Colon (tissue), 2 donors: ENCODE measurements at regions not wholly inside any gene's neighbourhood (a gene's known extent, or its start where the extent isn't known, plus 50 kb on each side); places are given as distances from the start of the nearest gene placed in this dataset.

ENCODE experiments used
- FAIRE-seq: peaks from 2 replicates; lab custom pipeline; 2012; peaks lifted over from hg19 to GRCh38; lab: Jason Lieb, UNC
- donor health status: control.
- donor health status: control.

DNA sequence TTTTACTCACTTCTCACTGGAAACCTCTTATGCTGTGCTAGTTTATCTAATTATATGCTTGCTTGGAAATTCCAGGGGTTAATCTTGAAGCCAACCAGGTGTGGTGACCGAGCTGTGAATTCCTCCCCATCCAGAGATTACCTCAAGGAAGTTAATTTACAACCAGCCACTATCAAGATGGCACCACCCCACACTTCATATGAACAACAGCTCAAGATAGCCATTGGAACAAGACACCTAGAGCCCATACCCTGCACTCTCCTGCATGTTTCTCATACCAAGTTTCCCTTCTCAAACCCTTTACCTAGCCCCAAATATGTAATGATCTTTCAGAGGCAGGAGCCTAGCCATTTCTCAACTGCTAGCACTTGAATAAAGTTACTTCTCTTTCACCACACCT, 2156.9 kb upstream of the C9orf72 start:
- no peak for FAIRE-seq

DNA sequence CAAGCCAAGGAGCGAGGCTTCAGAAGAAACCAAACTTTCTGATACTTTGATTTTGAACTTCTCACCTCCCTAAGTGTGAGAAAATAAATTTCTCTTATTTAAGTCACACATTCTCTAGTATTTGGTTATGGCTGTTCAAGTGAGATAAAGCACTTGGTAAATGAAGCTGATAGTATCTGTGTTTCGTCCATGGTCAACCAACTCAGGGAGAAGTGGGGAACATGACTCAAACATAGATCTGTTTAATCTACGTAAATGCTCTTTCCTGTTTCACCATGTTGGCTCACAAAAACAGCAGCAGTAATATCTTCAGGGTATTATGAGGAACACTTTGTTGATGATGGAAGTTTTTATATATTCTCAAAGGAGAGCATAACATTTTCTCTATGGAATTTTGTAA, 2167.2 kb upstream of the C9orf72 start:
- FAIRE-seq = no peak

DNA sequence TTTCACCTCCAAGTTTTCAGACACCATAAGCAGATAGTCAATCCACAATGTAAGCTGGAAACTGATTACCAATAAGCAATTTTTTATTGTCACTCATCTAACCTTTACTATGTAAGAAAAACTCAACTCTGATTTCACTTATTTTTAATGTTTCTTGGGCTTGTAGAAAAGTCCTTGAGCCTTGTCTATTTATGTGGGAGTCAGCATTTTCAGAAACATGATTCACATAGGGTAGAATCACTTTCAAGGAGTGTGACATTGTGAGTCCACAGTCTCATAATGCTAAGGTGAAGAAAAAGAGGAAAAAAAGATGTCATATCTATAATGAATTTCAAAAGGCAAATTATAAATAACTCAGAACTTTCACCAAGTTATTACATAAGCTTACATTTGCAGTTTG, 2167.9 kb upstream of the C9orf72 start:
- FAIRE-seq = no peak

DNA sequence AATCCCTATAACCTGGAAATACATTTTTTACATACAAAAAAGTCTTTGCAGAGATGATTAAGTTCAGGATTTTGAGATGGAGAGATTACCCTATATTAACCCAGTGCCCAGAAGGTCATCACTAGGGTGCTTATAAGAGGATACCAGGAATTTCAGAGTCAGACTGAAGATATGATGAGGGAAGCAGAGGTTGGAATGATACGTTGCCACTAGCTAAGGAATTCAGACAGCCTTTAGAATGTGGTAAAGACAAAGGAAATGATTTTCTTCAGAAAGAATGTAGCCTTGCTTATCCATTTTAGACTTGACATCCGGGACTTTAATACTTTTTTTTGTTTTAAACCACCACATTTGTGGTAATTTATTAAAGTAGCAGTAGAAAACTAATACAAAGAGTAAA, 2176.8 kb upstream of the C9orf72 start:
- no peak for FAIRE-seq

DNA sequence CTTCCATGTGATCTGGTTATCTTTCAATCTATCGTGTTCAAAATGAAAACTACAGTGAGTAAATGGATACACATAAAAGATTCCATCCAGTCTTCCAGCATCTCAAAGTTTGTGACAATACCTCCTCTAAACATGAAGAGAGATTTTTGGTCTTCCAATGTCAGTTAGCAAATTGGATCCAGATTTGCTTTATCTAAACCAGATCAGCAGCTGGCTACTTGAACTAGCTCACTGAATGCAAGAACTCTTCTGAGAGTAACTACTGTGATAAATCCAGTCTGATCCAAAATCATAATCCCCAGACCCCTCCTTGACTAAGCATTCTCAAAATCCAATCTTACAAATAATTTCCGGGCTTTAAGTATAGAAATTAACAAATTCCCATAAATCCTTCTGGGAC, 2177.9 kb upstream of the C9orf72 start:
- no peak for FAIRE-seq

DNA sequence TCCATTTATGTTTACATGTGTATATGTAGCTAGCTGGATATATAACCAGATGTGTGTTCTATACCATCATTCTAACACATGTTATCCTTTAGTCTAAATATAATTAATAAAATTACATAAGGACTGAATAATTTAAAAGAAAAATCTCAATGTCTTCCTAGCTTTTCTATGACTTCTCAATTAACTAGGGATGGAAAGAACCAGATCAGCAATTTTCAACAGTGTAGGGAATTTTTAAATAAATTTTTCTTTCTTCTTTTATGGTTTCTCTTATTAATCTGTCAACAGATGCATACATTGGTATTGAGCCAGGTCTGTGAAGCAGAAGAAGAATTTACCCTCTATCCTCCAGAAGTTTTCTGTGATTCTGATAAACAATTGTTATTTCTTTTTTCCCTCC, 2180.4 kb upstream of the C9orf72 start:
- FAIRE-seq = no peak

DNA sequence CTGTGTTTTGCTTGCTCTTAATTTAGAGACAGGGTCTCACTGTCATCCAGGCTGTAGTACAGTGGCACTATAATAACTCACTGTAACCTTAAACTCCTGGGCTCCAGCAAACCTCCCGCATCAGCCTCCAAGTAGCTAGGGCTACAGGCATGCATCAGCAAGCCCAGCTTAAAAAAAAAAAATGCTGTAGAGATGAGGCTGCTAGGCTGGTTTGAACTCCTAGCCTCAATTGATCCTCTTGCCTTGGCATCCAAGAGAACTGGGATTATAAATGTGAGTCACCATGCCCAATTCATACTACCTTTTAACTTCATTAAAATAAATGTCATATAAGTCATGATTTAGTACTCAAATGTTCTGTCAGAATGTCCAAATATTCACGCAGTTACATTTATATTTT, 2195.7 kb upstream of the C9orf72 start:
- FAIRE-seq = no peak

DNA sequence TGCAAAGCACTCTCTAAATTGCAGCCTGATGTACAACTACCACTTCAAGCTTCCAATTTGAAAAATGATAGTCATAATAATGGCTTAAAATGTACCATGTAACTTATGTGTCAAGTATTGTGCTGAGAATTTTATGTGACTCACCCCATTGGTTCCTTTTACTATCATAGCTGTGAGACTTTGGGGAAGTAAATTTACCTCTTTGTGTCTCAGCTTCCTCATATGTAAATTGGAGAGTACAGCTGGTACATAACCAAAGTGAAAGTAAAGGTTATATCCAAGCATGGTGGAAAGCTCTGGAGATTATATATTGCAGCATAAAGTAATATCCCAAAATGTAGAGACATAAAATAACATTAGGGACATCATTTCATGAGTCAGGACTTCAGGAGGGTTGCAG, 2200.4 kb upstream of the C9orf72 start:
- FAIRE-seq = no peak

DNA sequence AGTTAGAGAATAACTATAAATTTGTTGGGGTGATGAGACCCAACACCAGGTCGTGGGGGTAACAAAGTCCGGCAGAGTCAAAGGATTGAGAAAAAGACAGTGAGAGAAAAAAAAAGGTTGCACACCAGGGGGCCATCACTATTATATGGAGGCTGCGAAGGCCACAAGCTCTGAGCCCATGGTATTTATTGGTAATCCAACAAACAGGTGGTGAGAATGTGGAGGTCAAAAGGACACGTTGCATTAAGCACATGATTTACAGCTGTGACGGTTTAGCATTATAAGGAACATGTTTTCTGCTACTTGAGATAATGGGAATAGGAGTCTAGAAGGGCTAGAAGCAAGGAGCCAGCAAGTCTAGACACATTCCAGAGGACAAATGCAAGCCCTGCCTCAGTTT, 2202.2 kb upstream of the C9orf72 start:
- FAIRE-seq = no peak

DNA sequence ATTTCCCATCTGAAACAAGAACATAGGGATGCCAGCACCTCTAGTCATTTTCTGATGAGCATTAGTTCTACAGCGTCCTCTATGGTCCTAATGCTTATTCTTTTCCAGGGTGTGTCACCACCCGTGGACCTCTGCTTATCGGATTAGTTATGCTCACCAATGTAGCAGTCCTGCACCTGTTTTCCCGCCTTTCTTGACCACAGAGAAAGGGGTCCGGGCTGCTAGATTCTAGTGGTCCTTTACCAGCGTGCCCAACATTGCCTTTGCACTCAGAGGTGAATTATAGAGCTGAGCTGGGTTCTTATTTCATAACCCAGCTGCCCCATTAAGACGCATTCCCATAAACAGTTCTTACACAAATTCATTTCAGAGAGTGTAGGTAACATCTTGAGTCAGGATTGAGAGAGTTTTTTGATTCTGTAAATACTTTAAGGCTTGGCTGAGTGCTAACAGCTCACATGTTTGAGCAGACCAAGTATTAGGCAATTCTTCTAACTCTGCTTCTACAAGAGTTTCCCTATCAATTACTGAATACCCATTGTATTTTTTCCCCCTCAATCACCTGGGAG, 2205.1 kb upstream of the C9orf72 start:
- FAIRE-seq = no peak

DNA sequence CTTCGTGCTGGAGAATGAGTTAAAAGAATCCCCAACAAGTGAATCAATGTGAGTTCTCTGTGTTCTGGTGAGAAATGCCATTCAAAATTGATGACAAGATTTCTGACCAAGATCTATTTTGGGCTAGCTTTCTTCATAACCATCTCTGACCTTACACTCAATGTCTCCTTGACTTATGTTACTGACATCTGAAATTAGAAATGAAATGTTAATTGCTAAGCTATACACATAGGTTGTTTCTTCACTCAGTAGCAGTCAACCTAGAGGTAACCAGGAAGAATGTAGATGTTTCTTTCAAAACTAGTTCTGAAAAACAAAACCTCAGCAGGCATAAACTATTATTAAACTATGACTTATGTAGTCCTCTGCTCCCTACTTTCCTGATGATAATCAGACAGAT, 2220.7 kb upstream of the C9orf72 start:
- FAIRE-seq = no peak

DNA sequence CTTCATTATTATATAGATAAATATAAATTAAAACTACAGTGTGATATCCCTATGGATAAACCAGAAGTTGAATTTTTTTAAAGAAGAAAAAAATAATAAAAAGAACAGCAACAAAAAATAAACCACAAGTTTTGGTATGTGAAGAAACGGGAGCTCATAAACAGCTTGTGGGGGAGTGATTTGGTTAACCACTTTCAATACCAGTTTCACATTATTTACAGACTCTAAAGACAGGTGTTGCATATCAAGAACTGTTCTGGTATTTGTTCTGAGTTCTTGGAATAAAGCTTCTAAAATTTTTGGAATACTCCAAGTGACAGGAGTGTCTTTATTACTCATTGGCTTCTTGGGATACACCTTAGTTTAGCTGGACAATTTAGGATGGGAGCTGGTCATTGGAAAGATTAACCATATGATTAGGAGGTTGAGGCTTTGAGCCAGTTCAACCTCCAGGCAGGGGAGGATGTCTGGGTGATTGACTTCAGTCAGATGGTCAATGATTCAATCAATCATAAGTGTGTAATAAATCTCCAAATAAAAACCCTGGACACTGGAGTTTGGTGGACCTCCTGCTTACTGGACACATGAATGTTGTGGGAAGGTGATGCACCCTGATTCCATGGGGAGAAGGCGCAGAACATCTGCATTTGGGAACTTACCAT, 2223.1 kb upstream of the C9orf72 start:
- no peak for FAIRE-seq

DNA sequence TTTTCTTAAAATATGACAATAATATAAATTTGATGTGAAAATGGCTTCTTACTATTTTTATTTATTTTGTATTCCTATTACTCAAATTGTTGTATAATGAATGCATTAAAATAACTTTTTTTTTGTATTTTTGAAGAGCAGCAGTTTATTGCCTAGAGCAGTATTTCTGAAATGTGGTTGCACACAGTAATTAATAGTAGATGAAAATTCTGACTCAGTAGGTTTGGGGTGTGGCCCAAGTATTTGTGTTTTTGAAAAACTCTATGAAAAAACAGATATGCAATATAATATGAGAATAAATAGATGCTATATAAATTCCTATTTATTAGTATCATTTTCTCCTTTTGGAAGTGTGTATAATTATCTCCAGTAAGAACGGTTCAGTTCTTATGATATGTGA, 2225.3 kb upstream of the C9orf72 start:
- FAIRE-seq = no peak

DNA sequence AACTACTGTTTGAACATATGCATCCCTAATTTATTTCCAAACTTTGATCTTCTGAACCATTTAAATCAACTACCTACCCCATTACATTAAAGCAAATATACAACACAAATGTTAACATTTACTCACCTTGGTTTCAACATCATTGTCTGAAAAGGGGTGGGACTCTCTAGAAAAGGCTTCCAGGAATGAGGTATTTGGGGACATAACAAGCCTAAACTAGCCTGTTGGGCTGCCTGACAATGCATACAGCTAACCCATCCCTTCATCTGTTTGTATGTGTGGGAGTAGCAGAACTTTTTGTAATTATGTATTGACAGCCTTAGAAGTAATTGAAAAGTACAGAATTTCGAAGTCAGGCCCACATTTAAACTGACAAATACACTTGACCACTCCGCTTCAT, 2225.9 kb upstream of the C9orf72 start:
- FAIRE-seq = no peak

DNA sequence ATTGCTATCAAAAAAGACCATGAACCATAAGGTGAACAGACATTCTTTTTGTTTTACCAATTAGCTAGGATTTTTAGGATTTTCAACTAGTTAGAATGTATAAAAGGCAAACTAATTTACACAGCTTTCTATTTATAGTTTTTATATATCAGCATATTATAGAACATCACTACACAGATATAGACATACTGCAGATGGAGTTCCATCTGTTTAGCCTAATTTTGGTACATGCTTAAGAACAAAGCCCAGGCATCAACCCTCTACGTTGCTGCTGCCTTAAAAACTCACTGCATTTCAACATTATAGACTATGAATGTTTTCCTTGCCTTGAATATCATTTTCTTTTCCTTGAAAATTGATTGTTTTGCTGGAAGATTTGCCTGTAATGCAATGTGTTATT, 2227.5 kb upstream of the C9orf72 start:
- no peak for FAIRE-seq

DNA sequence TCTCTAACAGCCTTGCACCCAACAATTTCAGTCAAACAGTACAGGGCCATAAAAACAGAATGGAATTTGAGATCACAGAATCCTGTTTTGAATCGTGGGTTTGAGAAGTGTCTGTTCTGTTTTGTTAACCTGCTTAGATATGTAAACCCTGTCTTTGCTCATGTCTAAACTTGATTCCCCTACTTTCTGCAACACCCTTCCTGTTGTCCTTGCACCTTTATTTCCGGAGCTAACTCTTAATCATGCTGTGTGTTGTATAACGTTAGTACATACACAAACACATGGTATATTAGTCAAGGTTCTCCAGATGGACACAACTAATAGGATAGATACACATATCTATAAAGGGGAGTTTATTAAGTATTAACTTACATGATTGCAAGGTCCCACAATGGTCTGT, 2229.2 kb upstream of the C9orf72 start:
- FAIRE-seq = no peak

DNA sequence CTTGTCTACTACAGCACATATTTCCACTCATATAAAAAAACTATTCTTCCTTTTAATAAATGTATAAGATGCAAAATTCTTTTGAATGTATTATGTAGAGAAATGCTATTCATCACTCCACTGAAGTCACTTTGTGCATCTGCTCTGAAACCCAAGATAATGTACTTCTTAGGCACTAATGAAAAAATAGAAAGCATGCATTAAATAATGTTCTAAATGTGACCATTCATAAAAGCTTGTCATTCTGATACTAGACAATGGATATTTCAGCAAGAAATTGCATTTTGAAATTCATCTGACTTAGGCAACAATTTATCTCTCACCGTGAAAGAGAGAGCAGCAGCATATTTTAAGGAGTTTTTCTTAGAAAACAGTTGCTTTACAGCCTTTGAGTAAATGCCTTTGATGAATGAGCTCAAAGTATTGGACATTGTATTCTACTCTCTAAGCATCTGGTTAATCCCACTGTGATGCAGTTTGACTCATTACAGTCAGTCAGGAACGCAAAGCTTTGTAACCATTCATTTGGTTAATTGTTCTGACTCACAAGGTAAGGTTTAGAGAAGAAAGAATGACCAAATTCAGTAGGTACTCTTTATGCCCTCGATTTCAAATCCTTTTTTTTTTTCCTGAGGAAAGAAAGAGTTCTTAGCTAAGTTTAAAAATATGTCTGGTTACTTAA, 2233.8 kb upstream of the C9orf72 start:
- FAIRE-seq = no peak

DNA sequence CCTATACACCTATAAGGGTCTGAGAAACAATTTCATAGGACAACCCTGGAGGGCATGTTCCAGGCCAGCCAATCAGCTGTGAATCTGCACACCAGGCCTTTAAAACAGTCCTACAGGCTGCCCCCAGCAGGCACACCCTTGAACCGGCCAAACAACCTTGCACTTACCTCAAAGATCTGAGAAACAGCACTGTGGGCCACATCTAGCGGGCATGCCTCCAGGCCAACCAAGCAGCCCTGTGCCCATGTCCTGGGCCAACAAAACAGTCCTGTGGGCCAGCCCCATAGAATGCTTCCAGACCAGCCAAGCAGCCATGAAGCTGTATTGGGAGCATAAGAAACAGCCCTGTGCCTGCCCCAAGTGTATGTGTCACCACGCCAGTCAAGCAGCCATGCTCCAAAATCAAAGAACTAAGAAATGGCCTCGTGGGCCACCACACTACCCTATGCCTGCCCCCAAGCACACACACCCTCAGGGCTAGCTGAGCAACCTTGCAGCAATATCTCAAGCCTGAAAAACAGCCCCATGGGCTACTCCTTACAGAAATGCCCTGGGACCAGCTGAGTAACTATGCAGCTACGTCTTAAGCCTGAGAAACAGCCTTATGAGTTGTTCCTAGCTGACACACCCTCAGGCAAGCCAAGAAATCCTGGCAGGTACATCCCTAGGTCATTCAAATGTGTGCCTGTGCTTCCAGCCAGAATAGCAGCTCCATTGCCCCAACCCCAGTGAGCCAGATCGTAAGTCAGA, 2243.8 kb upstream of the C9orf72 start:
- FAIRE-seq = no peak

DNA sequence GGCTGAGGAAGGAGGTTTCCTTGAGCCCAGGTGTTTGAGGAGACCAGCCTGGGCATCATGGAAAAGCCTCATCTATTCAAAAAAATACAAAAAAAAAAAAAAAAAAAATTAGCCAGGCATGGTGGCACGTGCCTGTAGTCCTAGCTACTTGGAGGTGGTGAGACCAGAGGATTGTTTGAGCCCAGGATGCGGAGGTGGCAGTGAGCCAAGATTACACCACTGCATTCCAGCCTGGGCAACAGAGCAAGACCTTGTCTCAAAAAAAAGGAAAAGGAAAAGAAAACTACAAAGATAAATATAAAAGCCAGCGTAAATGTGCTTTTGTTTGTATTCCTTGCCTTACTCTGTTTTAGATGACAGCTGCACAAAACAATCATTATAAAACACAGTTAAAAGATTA, 2249.2 kb upstream of the C9orf72 start:
- no peak for FAIRE-seq

DNA sequence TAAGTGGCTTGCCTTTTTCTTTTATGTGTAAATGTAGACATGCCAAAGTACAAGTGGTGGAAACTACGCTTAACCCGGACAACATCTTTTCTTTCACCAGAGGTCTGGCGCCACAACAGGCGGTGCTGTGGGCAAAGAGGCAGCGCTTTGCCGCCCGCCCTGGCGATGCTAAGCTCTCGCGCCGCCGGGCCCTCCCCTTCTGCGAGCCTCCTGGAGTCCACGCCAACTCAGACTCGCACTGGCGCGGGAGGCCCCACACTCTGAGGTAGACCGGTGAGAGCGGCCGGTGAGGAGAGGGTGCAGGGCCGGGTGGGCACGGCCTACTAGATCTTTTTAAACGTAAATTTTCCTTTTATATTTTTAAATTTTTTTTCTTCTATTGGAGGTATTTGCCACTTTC, 2253.1 kb upstream of the C9orf72 start:
- FAIRE-seq = no peak

DNA sequence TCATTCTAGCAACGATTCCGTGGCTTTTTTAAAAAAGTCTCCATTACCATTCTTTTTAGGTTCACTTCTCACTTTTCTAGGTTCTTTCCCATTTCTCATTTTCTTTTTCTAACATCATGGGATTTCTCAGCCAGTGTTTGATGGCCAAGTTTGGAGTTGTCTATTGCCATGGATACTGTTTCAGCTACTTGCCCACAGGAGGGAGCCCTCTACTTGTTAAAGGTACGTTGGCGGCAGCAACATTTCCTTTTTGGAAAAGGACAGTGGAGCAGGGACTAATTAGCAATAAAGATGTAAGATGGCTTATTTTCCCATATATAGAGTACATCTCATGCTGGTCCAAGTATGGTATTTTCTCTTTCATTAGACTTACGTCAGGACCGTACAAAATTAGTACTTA, 2257.5 kb upstream of the C9orf72 start:
- no peak for FAIRE-seq

DNA sequence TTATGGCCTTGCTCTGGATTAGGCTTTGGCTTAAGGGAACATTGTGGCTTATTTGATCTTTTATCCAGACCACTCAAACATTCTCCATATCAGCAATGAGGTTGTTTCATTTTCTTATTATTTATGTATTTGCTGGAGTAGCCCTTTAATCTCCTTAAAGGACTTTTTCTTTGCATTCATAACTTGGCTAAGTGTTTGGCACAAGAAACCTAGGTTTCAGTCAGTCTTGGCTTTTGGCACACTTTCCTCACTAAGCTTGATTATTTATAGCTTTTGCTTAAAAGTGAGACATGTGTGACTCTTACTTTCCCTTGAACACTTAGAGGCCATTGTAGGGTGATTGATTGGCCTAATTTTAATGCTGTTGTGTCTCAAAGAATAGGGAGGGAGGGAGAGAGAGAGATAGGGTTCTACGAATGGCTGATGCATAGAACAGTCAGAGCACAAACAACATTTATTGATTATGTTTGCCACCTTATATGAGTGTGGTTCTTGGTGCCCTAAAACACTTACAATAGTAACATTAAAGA, 2265.3 kb upstream of the C9orf72 start:
- FAIRE-seq = no peak

DNA sequence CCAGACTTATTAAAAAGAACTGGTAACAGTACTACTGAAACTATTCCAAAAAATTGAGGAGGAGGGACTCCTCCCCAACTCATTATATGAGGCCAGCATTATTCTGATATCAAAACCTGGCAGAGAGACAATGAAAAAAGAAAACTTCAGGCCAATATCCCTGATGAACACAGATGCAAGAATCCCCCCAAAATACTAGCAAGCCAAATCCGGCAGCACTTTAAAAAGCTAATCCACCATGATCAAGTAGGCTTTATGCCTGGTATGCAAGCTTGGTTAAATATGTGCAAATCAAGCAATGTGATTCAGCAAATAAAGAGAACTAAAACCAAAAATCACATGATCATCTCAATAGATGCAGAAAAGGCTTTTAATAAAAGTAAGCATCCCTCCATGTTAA, 2271.0 kb upstream of the C9orf72 start:
- no peak for FAIRE-seq
